GM21576 (cell line): ENCODE measurements at regions not wholly inside any gene's neighbourhood (a gene's known extent, or its start where the extent isn't known, plus 50 kb on each side); places are given as distances from the start of the nearest gene placed in this dataset.

Source experiments
- ATAC-seq: cut with Tn5 transposase; IDR thresholded peaks from one replicate; pipeline ENCODE4 v1.9.1; 2021; ENCODE audit warnings: mild to moderate bottlenecking, moderate library complexity; ENCODE audit not compliant: unreplicated experiment

DNA sequence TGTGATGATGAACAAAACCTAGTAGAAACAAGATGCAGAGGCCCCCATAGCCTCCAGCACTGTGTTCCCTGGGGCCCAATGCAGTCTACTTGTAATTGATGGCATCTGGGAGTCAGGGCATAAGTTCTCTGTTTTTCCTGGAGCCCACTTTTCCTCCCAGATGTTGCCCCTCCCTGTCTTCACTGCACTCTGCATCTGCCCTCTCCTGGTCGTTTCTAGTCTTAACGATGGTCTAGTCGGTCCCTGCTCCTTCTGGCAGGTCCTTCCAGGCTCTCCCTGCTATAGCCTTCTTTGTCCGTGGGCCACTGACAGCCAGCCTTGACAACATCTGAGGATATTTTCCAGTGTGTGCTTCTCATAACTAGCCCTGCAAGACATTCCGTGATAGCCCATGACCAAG lies 208.3 kb downstream of the GXYLT1 start:
- no peak for ATAC-seq

DNA sequence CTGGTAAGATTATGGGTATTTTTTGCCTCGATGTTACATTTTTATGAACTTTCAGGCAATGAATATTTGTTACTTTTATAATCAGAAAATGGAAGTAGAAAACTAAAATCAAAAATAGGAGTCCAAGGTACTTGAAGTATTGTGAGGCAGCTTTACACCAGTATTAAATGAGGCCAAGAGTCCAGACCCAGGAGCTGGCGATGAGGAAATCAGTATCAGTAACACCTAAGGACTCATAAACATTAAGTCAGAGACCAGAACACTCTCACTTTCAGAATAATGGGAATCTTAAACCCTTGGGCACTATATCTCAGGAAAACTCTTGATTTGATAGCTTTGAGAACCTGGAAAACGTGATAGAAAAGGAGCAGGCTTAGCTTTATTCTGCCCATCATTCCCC lies 208.8 kb downstream of the GXYLT1 start:
- ATAC-seq: no peak

GRCh38 chr12:41932470-41932991 lies 212.1 kb downstream of the GXYLT1 start:
- ATAC-seq: peak; percentile 50

- ATAC-seq: no peak
Observed at GRCh38 chr12:41930866-41931437, 213.7 kb downstream of the GXYLT1 start.

- no peak for ATAC-seq
Observed at GRCh38 chr12:41924111-41924510, 220.6 kb downstream of the GXYLT1 start.

- ATAC-seq: no peak
Observed at GRCh38 chr12:41923351-41923750, 221.3 kb downstream of the GXYLT1 start.

- ATAC-seq: no peak
Observed at GRCh38 chr12:41920355-41920754, 224.3 kb downstream of the GXYLT1 start.

- ATAC-seq: no peak
Observed at GRCh38 chr12:41919526-41920261, 225.0 kb downstream of the GXYLT1 start.

GRCh38 chr12:41919048-41919447 lies 225.6 kb downstream of the GXYLT1 start:
- ATAC-seq: no peak

DNA sequence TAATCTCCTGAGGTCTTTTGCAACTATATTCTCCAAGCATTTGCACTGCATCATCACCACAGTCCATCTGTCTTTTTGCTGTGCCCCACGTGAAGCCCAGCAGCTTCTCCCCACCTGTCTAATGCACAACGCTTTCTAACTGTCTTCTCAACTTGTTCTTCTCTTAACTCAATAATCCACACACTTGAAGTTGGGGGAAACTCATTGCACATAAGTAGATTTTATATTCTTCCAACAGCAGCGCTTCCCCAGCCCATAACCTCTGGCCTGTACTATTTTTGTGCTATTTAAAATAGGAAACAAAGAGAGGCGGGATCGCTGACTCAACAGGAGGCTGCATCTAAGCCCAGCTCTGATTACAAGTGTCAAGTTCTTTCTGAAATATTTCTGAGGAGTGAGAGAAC lies 226.7 kb downstream of the GXYLT1 start:
- ATAC-seq: no peak

DNA sequence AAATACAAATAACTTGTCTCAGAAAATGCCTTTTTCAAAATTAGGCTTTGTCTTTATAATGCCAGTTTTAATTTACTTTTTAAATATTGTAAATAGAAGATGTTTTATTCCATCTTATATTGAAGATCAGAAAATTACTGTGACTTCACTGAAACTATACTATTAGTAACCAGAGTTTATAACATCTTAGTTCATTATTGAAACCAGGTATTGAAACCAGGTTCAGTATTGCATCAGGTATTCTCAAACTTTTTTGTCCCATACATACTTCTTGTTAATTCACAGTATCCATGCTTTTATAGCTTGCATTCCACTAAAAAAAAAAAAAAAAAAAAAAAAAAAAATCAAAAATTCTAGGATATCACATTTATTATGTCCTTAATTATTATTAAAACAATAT lies 227.5 kb downstream of the GXYLT1 start:
- no peak for ATAC-seq

DNA sequence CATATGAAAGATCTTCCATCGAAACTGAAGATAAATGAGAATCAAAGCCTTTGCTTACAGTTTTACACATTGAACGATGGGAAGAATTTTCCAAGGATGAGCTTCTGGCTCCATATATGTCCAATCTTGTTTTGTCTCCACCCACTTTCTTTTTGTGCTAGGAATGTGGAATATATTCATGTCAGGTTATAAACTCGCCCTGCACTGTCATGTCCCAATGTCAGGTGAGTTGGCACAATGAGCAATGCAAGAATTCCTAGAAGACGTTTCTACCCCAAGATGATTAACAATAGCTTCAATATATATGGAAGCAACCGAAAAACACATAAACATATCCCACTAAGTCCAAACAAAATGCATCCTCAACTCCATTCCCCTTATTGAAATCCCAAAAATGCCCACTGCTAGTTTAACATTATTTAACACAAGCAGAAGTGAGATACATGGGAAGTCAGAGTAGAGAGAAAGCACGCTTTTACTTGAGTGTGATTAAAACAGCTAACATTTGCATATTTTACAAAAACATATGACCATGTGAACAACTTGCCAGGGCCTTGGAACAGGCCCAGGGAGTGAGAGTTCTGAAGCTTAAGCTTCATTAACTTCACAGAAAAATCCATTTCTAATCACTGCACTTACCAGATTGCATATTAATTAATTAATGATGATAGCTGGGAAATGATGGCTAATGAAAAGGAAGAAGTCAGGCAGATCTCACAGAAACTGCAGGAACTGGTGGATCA lies 233.9 kb downstream of the GXYLT1 start:
- no peak for ATAC-seq

- no peak for ATAC-seq
Observed at GRCh38 chr12:41908206-41908605, 236.5 kb downstream of the GXYLT1 start.

DNA sequence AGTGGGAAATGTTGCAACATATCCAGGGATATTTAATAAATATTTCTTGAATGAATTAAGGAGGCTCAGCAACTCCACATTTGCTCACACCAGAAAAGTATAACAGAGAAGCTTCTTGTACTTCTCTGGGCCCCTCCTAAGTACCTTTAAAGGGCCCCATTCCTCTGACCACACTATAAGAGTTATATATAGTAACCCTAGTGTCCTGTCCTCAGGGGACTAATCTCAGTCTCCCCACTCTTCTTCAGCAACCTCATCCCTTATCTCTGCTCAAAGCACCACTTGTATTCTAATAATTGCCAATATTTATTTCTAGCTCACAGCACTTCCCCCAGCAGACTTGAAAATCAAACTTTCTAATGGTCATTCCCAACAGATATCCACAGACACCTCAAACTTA lies 237.1 kb downstream of the GXYLT1 start:
- ATAC-seq: no peak

GRCh38 chr12:41907021-41907420 lies 237.7 kb downstream of the GXYLT1 start:
- ATAC-seq: no peak

DNA sequence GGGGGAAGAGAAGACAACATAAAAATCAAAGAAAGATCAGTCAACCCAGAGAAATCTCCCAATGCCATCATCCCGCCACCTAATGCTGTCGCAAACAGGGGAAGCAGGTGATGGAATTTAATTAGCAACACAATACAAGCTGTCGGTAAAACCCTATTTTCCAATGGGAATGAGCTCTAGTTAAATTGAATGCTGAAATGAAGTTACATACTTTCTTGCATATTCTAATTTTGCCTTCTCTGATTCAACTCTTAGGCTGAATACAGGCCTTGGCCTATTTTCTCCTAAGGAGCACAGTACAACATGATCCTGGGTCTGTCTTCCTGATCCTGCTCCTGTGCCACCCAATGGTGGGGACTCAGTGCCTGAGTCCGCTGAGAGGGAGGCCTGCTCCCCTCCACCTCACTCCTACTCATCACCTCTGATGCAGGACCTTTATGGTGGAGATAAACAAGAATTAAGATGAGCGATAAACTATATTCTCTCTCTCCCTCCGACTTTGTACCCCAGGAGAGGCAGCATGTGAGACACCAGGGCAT lies 238.8 kb downstream of the GXYLT1 start:
- ATAC-seq: no peak

GRCh38 chr12:41905073-41905758 lies 239.5 kb downstream of the GXYLT1 start:
- ATAC-seq: no peak

GRCh38 chr12:41904041-41904440 lies 240.6 kb downstream of the GXYLT1 start:
- no peak for ATAC-seq

- ATAC-seq: no peak
Observed at GRCh38 chr12:41903014-41903708, 241.5 kb downstream of the GXYLT1 start.

DNA sequence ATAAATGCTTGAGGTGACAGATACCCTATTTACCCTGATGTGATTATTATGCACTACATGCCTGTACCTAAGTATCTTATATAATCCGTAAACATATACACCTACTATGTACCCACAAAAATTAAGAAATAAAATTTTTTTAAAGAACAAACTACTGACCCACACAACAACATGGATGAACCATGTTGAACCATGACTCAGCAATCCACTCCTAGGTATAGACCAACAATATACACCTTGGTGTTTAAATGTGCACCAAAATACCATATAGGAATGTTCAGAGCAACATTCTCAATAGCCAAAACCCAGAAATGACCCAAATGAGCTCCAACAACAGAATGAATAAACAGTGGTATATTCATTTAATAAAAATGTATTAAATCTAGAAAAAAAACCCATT lies 245.1 kb downstream of the GXYLT1 start:
- no peak for ATAC-seq
